ENCODE measurements at regions not wholly inside any gene's neighbourhood (a gene's known extent, or its start where the extent isn't known, plus 50 kb on each side); places are given as distances from the start of the nearest gene placed in this dataset.
"Not testable (repeated sequence)": the region's sequence is repeated elsewhere in the genome, so short reads cannot be mapped to it uniquely, and the experiment has no call there.

GRCh38 chr9:30366140-30366539, 2018.3 kb upstream of the ACO1 start:
- ATAC-seq; H3K36me3 ChIP-seq (ENCODE audit: control insufficient read depth in 2 of 2, insufficient read depth in 2 of 2, low read length in 1 of 2); SMC1A ChIA-PET (ENCODE audit: uncharacterized antibody, unreplicated experiment); DNase-seq (ENCODE audit: low read depth, low spot score); H3K4me1 ChIP-seq (ENCODE audit: control insufficient read depth, insufficient read depth, low read length); CTCF ChIA-PET; H3K79me2 ChIP-seq (ENCODE audit: control insufficient read depth, insufficient read depth, low read length); H3K4me3 ChIP-seq; BruUV-seq (replicated peaks); H3K27ac ChIP-seq (ENCODE audit: control insufficient read depth, insufficient read depth); FAIRE-seq; H3K27me3 ChIP-seq (replicated peaks in 1 of 2; ENCODE audit: control insufficient read depth in 2 of 2, insufficient read depth in 2 of 2, low read length in 1 of 2); in situ Hi-C loops (cut with MboI); intact Hi-C loops (cut with micrococcal nuclease; ENCODE audit: unreplicated experiment); H2AFZ ChIP-seq (ENCODE audit: control insufficient read depth, low read depth, low read length); RAD21 ChIA-PET (ENCODE audit: unreplicated experiment); H3K9me3 ChIP-seq (replicated peaks; ENCODE audit: control insufficient read depth, insufficient read depth, low read length); H4K20me1 ChIP-seq (ENCODE audit: control insufficient read depth, insufficient read depth); POLR2A ChIA-PET; H3K4me2 ChIP-seq (ENCODE audit: control insufficient read depth, insufficient read depth); H3K9ac ChIP-seq (ENCODE audit: control insufficient read depth, insufficient read depth, low read length): not testable (repeated sequence)
- 26% methylated on average over 4 of the region's 4 CpGs for WGBS (ENCODE audit: insufficient coverage, insufficient replicate concordance, low lambda C conversion rate, missing lambda C conversion rate)

- BruUV-seq (replicated peaks) = no TSS peak
- ChIA-PET CTCF (no interaction called here), POLR2A (no interaction called here), SMC1A (ENCODE audit: uncharacterized antibody, unreplicated experiment) (no interaction called here), RAD21 (ENCODE audit: unreplicated experiment) (no interaction called here)
- no peaks in the 10 kb centered on the region for H3K36me3 ChIP-seq (ENCODE audit: control insufficient read depth in 2 of 2, insufficient read depth in 2 of 2, low read length in 1 of 2)
- FAIRE-seq (no peak), DNase-seq (ENCODE audit: low read depth, low spot score) (no peak), ATAC-seq (no peak)
- H4K20me1 ChIP-seq (ENCODE audit: control insufficient read depth, insufficient read depth) = no peaks in the 10 kb centered on the region
- no peak overlapping the region for H3K4me2 ChIP-seq (ENCODE audit: control insufficient read depth, insufficient read depth)
- in situ Hi-C loops (cut with MboI) = no loop called here
- no peaks in the 10 kb centered on the region for H3K27me3 ChIP-seq (replicated peaks in 1 of 2; ENCODE audit: control insufficient read depth in 2 of 2, insufficient read depth in 2 of 2, low read length in 1 of 2)
- no peak overlapping the region for H2AFZ ChIP-seq (ENCODE audit: control insufficient read depth, low read depth, low read length)
- no peak overlapping the region for H3K9ac ChIP-seq (ENCODE audit: control insufficient read depth, insufficient read depth, low read length)
- WGBS (ENCODE audit: insufficient coverage, insufficient replicate concordance, low lambda C conversion rate, missing lambda C conversion rate) = 0% methylated on average over 2 of the region's 2 CpGs
- no peak overlapping the region for H3K27ac ChIP-seq (ENCODE audit: control insufficient read depth, insufficient read depth)
- H3K4me3 ChIP-seq = no peak overlapping the region
- H3K79me2 ChIP-seq (ENCODE audit: control insufficient read depth, insufficient read depth, low read length) = no peaks in the 10 kb centered on the region
- intact Hi-C loops (cut with micrococcal nuclease; ENCODE audit: unreplicated experiment) = no loop called here
- H3K9me3 ChIP-seq (replicated peaks; ENCODE audit: control insufficient read depth, insufficient read depth, low read length) = no peaks in the 10 kb centered on the region
- H3K4me1 ChIP-seq (ENCODE audit: control insufficient read depth, insufficient read depth, low read length) = no peaks in the 10 kb centered on the region
- TF ChIP-seq JUND (IDR thresholded peaks at IDR 0.05; ENCODE audit: low read depth, low read length) (no peak), NR2F1 (conservative IDR thresholded peaks at IDR 0.05) (no peak), EZH2 (IDR thresholded peaks at IDR 0.05; ENCODE audit: borderline replicate concordance, control insufficient read depth, low read depth, low read length) (no peak), MXI1 (IDR thresholded peaks at IDR 0.05; ENCODE audit: low read depth, low read length) (no peak), ZNF384 (IDR thresholded peaks at IDR 0.05; ENCODE audit: borderline replicate concordance, low read depth, low read length) (no peak), CBX3 (IDR thresholded peaks at IDR 0.05; ENCODE audit: borderline replicate concordance, low read depth) (no peak), TARDBP (IDR thresholded peaks at IDR 0.05; ENCODE audit: borderline replicate concordance) (no peak), TCF12 (IDR thresholded peaks at IDR 0.05; ENCODE audit: low read depth, low read length) (no peak), SREBF1 (IDR thresholded peaks at IDR 0.05; ENCODE audit: low read length) (no peak), RUNX3 (IDR thresholded peaks at IDR 0.05; ENCODE audit: low read length) (no peak), STAT1 (conservative IDR thresholded peaks at IDR 0.05) (no peak), CUX1 (IDR thresholded peaks at IDR 0.05; ENCODE audit: insufficient replicate concordance, low read depth, low read length) (no peak), TCF3 (IDR thresholded peaks at IDR 0.05; ENCODE audit: borderline replicate concordance, insufficient read depth, low read depth, low read length) (no peak), RFX5 (IDR thresholded peaks at IDR 0.05; ENCODE audit: low read depth, low read length) (no peak), CBX5 (IDR thresholded peaks at IDR 0.05; ENCODE audit: low read depth) (no peak), NR2C2 (IDR thresholded peaks at IDR 0.05; ENCODE audit: borderline replicate concordance, control insufficient read depth, insufficient read length, low read depth) (no peak)
Measured at GRCh38 chr9:30382271-30382670, 2002.2 kb upstream of the ACO1 start.
